Stimulated activated naive B cell treated with anti-CD40 and anti-IgM and Interleukin-4, amounts not matched to agents 10 μg/mL and 1 μg/mL and 100 μg/mL, for 72 hours (primary cell): ENCODE measurements at regions not wholly inside any gene's neighbourhood (a gene's known extent, or its start where the extent isn't known, plus 50 kb on each side); places are given as distances from the start of the nearest gene placed in this dataset.
"Not testable (repeated sequence)": the region's sequence is repeated elsewhere in the genome, so short reads cannot be mapped to it uniquely, and the experiment has no call there.

ENCODE experiments used
- ATAC-seq, 2 donors: fragments of 150-1000 bp; cut with Tn5 transposase; replicated peaks; 2 replicates each; pipeline ENCODE4 v1.10.0; 2021; ENCODE audit warnings: moderate library complexity in 1 of 2
- DNase-seq: peaks from one replicate; pipeline ENCODE4 v3.0.0; 2021
- H3K27ac Mint-ChIP-seq: one replicate; pipeline ENCODE4 v1.8.0; 2022; ENCODE audit warnings: mild to moderate bottlenecking, mixed read lengths
- H3K27me3 Mint-ChIP-seq, 2 donors: one replicate each; pipeline ENCODE4 v1.8.0; 2022; ENCODE audit warnings: mixed read lengths in 2 of 2
- H3K36me3 Mint-ChIP-seq, 2 donors: one replicate each; pipeline ENCODE4 v1.8.0; 2022; ENCODE audit warnings: mixed read lengths in 2 of 2, mild to moderate bottlenecking in 1 of 2
- H3K4me1 Mint-ChIP-seq, 2 donors: one replicate each; pipeline ENCODE4 v1.8.0; 2022; ENCODE audit warnings: mixed read lengths in 2 of 2, mild to moderate bottlenecking in 1 of 2
- H3K4me3 Mint-ChIP-seq, 2 donors: one replicate each; pipeline ENCODE4 v1.8.0; 2022; ENCODE audit warnings: mild to moderate bottlenecking in 2 of 2, mixed read lengths in 2 of 2, moderate library complexity in 1 of 2
- H3K9me3 Mint-ChIP-seq, 2 donors: one replicate each; pipeline ENCODE4 v1.8.0; 2022; ENCODE audit warnings: mixed read lengths in 2 of 2, mild to moderate bottlenecking in 1 of 2

DNA sequence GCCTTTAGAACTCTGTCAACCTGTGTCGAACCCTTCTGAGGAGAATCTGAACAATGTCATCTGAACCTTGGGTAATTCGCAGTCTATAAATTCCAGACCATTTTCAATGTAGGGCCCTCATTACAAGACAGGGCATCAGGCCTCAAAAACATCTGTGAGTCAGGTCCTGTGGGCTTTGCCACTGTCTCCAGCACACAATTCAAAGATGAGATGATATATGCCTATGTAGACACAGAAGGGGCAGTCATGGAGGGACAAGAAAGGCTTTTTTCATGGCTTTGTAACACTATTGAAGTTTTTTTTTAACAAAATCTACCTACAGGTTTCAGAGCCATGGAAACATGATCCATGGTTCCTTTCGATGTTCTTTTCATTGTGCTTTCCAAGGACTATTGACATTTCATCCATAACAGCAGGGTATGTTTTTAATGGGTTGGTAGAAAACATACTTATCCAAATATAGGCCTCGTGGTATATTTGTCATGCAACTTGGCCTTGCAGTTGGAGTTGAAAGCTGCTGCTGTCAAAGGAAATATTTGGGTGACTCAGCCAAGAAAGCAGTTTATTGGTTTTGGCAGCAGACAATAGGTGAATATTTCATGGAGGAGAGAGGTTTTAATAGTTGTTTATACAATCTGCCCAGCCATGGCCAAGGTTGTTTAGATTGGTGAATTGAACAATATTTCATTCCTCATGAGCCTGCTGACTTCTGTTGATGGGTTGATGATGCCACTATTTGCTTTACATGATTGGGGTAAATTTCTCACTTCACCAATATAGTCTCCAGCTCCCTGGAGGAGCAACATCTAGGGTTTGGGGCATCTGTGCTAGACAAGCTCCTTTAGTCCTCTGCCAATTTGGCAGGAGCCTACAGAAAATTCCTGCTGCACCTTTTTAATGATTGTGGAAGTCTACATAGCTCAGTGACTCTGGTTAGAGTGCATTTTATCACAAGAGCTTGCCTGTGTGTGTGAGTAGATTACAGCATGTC lies 158.4 kb upstream of the TMEM72 start:
- Mint-ChIP-seq H3K27ac (no peak overlapping the region), H3K9me3 (peaks cover 3 to 7% of the 10 kb centered on the region in 2 donors), H3K4me3 (no peak overlapping the region), H3K36me3 (no peaks in the 10 kb centered on the region), H3K27me3 (peaks cover 25 to 28% of the 10 kb centered on the region in 2 donors), H3K4me1 (peaks cover 0 to 5% of the 10 kb centered on the region in 2 donors)
- DNase-seq (no peak), ATAC-seq (no peak)

DNA sequence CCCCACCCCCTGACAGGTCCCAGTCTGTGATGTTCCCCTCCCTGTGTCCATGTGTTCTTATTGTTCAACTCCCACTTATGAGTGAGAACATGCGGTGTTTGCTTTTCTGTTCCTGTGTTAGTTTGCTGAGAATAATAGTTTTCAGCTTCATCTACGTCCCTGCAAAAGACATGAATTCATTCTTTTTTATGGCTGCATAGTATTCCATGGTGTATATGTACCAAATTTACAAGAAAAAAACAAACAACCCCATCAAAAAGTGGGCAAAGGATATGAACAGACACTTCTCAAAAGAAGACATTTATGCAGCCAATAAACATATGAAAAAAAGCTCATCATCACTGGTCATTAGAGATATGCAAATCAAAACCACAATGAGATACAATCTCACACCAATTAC lies 156.8 kb upstream of the TMEM72 start:
- not testable (repeated sequence) for DNase-seq, H3K4me1 Mint-ChIP-seq, H3K27ac Mint-ChIP-seq, ATAC-seq, H3K9me3 Mint-ChIP-seq, H3K36me3 Mint-ChIP-seq, H3K4me3 Mint-ChIP-seq
- peaks cover 17 to 23% of the 10 kb centered on the region in 2 donors for H3K27me3 Mint-ChIP-seq

DNA sequence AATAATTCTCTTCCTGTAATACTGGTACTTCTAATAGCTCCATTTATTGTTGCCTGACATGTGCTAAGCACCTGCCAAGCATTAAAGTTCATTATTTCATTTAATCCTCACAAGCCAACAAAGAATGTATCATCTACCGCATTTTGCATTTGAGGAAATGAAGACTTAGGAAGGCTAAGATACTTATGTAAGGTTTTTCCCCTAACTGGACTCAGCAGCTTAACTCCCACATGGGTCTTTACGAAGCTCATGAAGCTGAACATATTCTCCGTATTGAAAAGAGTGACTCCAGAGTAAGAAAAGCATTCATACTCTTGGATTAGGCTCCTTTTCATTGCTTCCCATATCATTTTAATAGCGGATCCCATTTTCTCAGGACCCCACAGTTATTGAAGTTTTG lies 155.7 kb upstream of the TMEM72 start:
- no peak for ATAC-seq
- H3K9me3 Mint-ChIP-seq: peaks cover 0 to 3% of the 10 kb centered on the region in 2 donors

DNA sequence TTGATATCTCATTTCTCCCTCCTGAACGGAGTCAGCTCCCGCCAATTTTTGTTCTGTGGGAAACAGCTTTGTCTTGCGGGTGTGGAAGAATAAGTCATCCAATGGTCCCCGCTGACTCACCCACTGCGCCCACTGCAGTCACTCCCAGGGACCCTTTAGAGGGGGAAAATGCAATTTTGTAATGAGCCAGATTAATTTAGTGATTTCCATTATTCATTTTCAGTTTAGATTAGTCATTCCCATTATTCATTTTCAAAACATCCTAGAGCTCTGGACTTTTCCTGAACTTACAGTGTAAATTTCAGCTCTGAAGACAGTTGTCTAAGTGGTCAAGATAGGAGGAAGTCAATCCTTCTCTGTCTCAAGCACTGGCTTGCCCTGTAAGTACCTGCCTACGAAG lies 154.9 kb upstream of the TMEM72 start:
- Mint-ChIP-seq H3K27me3 (peaks cover 21 to 25% of the 10 kb centered on the region in 2 donors), H3K4me3 (no peak overlapping the region), H3K4me1 (peaks cover 0 to 5% of the 10 kb centered on the region in 2 donors), H3K9me3 (peaks cover 0 to 3% of the 10 kb centered on the region in 2 donors), H3K36me3 (no peaks in the 10 kb centered on the region), H3K27ac (no peak overlapping the region)
- DNase-seq (no peak), ATAC-seq (no peak)

More for the DNA sequence above, 155.7 kb upstream of the TMEM72 start:
- no peak for DNase-seq
- Mint-ChIP-seq H3K27me3 (peaks cover 21 to 23% of the 10 kb centered on the region in 2 donors), H3K4me1 (peaks cover 0 to 5% of the 10 kb centered on the region in 2 donors), H3K36me3 (no peaks in the 10 kb centered on the region), H3K27ac (no peak overlapping the region), H3K4me3 (no peak overlapping the region)

DNA sequence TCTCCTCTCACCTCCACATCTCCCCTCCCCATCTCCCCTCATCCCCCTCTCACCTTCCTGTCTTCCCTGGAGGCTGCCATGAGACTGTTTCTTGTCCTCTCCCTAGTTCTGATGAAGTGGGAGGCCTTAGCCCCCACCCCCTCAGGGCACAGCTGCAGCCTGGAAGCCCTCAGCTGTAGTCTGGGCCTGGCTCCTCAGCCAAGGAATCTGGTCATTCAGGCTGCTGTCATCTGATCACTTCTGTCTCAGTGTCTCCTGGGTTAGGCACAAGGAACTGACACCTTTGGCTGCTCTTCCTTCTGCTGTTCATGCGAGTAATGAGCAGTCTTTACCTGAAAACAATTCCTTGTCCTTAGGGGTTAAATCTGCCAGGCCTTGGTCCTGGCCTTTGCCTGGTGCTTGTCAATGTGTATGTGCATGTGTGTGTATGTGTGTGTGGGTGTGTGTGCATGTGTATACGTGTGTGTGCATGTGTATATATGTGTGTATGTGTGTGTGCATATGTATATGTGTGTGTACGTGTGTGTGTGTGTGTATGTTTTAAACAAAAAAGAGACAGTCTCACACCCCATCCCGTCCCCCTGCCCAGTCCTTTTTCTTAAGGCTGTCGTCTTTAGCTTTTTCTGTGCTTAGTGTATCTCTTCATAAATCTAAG lies 153.5 kb upstream of the TMEM72 start:
- H3K9me3 Mint-ChIP-seq: peaks cover 0 to 3% of the 10 kb centered on the region in 2 donors
- no peak overlapping the region for H3K27ac Mint-ChIP-seq
- H3K4me3 Mint-ChIP-seq: no peak overlapping the region
- no peaks in the 10 kb centered on the region for H3K36me3 Mint-ChIP-seq
- H3K4me1 Mint-ChIP-seq: no peaks in the 10 kb centered on the region
- peaks cover 21 to 27% of the 10 kb centered on the region in 2 donors for H3K27me3 Mint-ChIP-seq
- DNase-seq: no peak
- no peak for ATAC-seq

- H3K27ac Mint-ChIP-seq: no peak overlapping the region
- H3K4me1 Mint-ChIP-seq: no peaks in the 10 kb centered on the region
- no peak for ATAC-seq
- H3K4me3 Mint-ChIP-seq: no peak overlapping the region
- H3K9me3 Mint-ChIP-seq: peaks cover 0 to 3% of the 10 kb centered on the region in 2 donors
- DNase-seq: no peak
- H3K36me3 Mint-ChIP-seq: no peaks in the 10 kb centered on the region
- peaks cover 21 to 27% of the 10 kb centered on the region in 2 donors for H3K27me3 Mint-ChIP-seq
Observed at GRCh38 chr10:44759122-44759521, 152.0 kb upstream of the TMEM72 start.

- Mint-ChIP-seq H3K27me3 (peaks cover 21 to 27% of the 10 kb centered on the region in 2 donors), H3K27ac (no peak overlapping the region), H3K4me1 (no peaks in the 10 kb centered on the region), H3K4me3 (no peak overlapping the region), H3K9me3 (no peaks in the 10 kb centered on the region), H3K36me3 (no peaks in the 10 kb centered on the region)
- ATAC-seq (no peak), DNase-seq (no peak)
Observed at GRCh38 chr10:44760513-44760912, 150.6 kb upstream of the TMEM72 start.

DNA sequence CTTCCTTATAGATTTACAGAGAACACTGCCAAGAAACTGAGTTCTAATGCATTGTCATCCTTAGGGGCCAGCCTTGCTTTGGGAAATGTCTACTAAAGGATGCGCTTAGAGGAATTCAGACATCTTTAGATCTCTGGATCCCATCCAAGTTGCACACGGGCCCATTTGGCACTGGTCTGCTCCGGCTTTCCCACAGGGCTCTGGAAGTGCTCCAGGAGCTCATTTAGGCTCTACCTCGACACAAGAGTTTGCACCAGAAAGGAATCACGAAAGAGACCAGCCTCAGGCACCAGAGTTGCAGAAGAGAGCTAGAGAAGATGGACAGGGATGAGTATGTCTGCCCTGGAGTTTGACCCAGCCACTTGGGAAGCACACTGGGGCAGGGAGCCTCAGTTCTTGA lies 150.1 kb upstream of the TMEM72 start:
- Mint-ChIP-seq H3K27me3 (peaks cover 21 to 24% of the 10 kb centered on the region in 2 donors), H3K27ac (no peak overlapping the region), H3K36me3 (no peaks in the 10 kb centered on the region), H3K4me1 (no peaks in the 10 kb centered on the region), H3K4me3 (no peak overlapping the region), H3K9me3 (no peaks in the 10 kb centered on the region)
- no peak for ATAC-seq
- no peak for DNase-seq

DNA sequence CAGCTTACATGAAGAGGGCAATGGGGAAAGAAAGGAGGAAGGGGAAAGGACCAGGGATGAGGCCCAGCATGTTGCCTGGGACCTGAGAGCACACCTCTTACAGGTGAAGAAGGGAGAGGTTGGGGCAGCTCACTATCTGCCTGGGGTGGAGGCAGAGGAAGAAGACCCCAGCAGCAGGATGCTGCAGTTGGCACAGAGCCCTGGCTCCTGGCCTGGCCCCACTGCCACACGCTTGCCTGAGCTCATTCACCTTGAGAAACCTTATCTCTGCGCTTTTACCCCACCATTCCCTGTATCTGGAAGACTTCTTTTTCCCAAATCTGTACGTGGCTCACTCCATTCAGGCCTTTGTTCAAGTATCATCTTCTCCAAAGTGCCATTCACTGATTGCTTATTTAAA lies 147.8 kb upstream of the TMEM72 start:
- no peak overlapping the region for H3K4me3 Mint-ChIP-seq
- H3K27ac Mint-ChIP-seq: no peak overlapping the region
- no peaks in the 10 kb centered on the region for H3K36me3 Mint-ChIP-seq
- H3K9me3 Mint-ChIP-seq: no peaks in the 10 kb centered on the region
- H3K27me3 Mint-ChIP-seq: peaks cover 6 to 11% of the 10 kb centered on the region in 2 donors
- DNase-seq: no peak
- no peaks in the 10 kb centered on the region for H3K4me1 Mint-ChIP-seq
- ATAC-seq: no peak

DNA sequence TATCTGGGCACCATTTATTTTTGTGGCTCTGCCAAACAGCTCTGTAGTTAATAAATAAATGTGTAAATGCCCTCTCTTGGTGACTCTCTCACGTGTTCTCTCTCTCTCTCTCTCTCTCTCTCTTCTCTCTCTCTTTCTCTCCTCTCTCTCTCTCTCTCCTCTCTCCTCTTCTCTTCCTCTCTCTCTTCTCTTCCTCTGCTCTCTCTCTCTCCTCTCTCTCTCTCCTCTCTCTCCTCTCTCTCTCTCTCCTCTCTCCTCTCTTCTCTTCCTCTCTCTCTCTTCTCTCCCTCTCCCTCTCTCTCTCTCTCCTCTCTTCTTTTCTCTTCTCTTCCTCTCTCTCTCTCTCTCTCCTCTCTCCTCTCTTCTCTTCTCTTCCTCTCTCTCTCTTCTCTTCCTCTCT lies 145.8 kb upstream of the TMEM72 start:
- Mint-ChIP-seq H3K27me3 (peaks cover 10% of the 10 kb centered on the region in 2 donors), H3K27ac (no peak overlapping the region), H3K36me3 (no peaks in the 10 kb centered on the region), H3K9me3 (no peaks in the 10 kb centered on the region), H3K4me3 (no peak overlapping the region), H3K4me1 (no peaks in the 10 kb centered on the region)
- DNase-seq: no peak
- no peak for ATAC-seq

DNA sequence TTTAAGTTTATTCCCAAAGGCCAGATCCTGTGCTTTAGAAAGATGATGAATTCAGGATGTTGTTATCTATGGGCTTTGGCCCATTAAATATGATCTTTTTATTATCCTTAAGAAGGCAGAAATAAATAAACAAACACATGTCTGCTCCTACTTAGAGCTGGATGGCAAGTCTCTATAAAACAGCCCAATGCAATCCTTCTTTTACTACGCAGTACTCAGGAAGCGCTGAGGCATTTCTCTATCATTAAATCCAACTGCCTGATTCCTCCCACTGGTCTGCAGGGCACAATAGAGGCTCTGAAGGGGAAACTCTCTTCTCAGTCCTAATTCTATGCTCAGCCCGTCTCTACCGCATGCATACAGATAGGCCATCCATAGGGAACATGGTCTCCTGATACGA lies 144.5 kb upstream of the TMEM72 start:
- Mint-ChIP-seq H3K4me3 (no peak overlapping the region), H3K27me3 (peaks cover 11 to 15% of the 10 kb centered on the region in 2 donors), H3K9me3 (no peaks in the 10 kb centered on the region), H3K27ac (no peak overlapping the region), H3K4me1 (no peaks in the 10 kb centered on the region), H3K36me3 (no peaks in the 10 kb centered on the region)
- ATAC-seq: no peak
- no peak for DNase-seq

- ATAC-seq (no peak), DNase-seq (no peak)
- H3K36me3 Mint-ChIP-seq: no peaks in the 10 kb centered on the region
- H3K4me3 Mint-ChIP-seq: no peak overlapping the region
- H3K9me3 Mint-ChIP-seq: no peaks in the 10 kb centered on the region
- peaks cover 11 to 18% of the 10 kb centered on the region in 2 donors for H3K27me3 Mint-ChIP-seq
- no peak overlapping the region for H3K27ac Mint-ChIP-seq
- H3K4me1 Mint-ChIP-seq: no peaks in the 10 kb centered on the region
Observed at GRCh38 chr10:44769450-44769849, 141.7 kb upstream of the TMEM72 start.

DNA sequence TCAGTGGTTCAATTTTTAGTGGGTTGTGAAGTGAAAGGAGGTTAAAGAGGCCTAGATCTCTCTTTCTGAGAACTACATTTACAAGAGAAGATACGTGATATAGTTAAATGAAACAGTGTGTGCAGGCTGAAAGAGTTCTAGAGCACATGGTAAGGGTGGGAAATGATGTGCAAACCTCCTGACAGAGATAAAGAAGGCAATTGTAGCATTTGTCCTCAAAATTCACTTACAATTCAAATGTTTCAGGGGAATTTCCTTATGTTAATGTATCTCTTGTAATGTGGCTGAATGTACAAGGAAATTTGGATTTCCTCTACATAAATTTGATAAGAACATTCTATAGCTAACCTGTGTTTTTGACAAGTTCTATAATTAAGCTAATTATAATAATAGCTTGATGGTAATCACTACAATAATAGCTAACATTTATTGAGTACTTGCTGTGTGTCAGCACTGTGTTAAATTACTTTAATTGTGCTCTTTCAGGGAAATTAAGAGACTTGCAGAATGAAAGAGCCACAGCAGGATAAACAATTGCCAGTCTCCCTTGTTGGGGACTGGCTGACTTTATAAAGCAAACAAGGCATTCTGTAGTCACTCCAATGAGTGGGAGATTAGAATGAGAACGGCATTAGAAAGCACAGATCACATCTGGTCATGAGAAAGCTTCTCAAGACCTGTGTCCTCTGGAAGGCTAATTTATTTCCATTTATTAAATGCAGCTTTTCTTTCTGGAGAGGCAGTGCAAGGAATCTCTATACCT lies 139.7 kb upstream of the TMEM72 start:
- Mint-ChIP-seq H3K9me3 (no peaks in the 10 kb centered on the region), H3K4me3 (no peak overlapping the region), H3K36me3 (no peaks in the 10 kb centered on the region), H3K4me1 (no peaks in the 10 kb centered on the region), H3K27ac (no peak overlapping the region), H3K27me3 (peaks cover 11 to 19% of the 10 kb centered on the region in 2 donors)
- no peak for DNase-seq
- ATAC-seq: no peak

- no peaks in the 10 kb centered on the region for H3K9me3 Mint-ChIP-seq
- DNase-seq: no peak
- no peak overlapping the region for H3K4me3 Mint-ChIP-seq
- H3K4me1 Mint-ChIP-seq: no peaks in the 10 kb centered on the region
- ATAC-seq: no peak
- H3K27me3 Mint-ChIP-seq: peaks cover 11 to 19% of the 10 kb centered on the region in 2 donors
- no peaks in the 10 kb centered on the region for H3K36me3 Mint-ChIP-seq
- H3K27ac Mint-ChIP-seq: no peak overlapping the region
Observed at GRCh38 chr10:44773565-44773964, 137.6 kb upstream of the TMEM72 start.
